K562 (cell line): ENCODE measurements at regions not wholly inside any gene's neighbourhood (a gene's known extent, or its start where the extent isn't known, plus 50 kb on each side); places are given as distances from the start of the nearest gene placed in this dataset.

ENCODE experiments used
- ATAC-seq: fragments of 200-7000 bp; cut with Tn5 transposase; 3 replicates; pipeline ENCODE4 v1.9.1; 2020; ENCODE audit warnings: moderate library complexity
- BruUV-seq: library from RNA; stranded (reverse); fragments of 400-500 nt; replicated peaks from 2 replicates; lab custom pipeline; 2021; lab: Mats Ljungman, UMichigan
- CTCF ChIA-PET: fragments of 300-600 bp; formaldehyde crosslinking; extraction: SDS; loops from one replicate; lab custom pipeline; 2021; ENCODE audit warnings: low intra/inter-chr PET ratio; lab: Yijun Ruan, JAX
- POLR2A ChIA-PET: fragments of 300-600, 350-650 bp; sonication (Branson Sonifier 250); formaldehyde crosslinking; extraction: SDS; loops from one replicate; lab custom pipeline; 2021; ENCODE audit warnings: antibody characterized with exemption, inconsistent platforms; lab: Yijun Ruan, JAX
- DNase-seq, 4 experiments: peaks; one replicate each; pipeline versions ENCODE4 v3.0.0 to v3.0.0-alpha.2; 2011 to 2018; ENCODE audit warnings: low spot score in 3 of 4, mixed read lengths in 3 of 4; ENCODE audit errors: extremely low read depth in 1 of 4
- FAIRE-seq: peaks from 2 replicates; lab custom pipeline; 2011; peaks lifted over from hg19 to GRCh38; lab: Jason Lieb, UNC
- H2AFZ ChIP-seq: 2 replicates; pipeline ENCODE4 v1.6.0; 2011; ENCODE audit warnings: low read depth, low read length, control low read depth, inconsistent platforms
- H3K27ac ChIP-seq: fragments of 200-600 bp; 3 replicates; pipeline ENCODE4 v1.8.0; 2011; ENCODE audit warnings: low read depth, mild to moderate bottlenecking, control low read depth, inconsistent platforms, low read length, moderate library complexity, mixed read lengths; ENCODE audit errors: extremely low read depth
- H3K27me3 ChIP-seq, 2 experiments: fragments of 300-600 bp in 1 of 2; 2 replicates in 1 of 2; 3 replicates in 1 of 2; pipeline versions ENCODE4 v1.6.0 to v1.8.0; 2011; ENCODE audit warnings: inconsistent platforms in 2 of 2, low read length in 2 of 2, mild to moderate bottlenecking in 1 of 2, mixed read lengths in 1 of 2, moderate library complexity in 1 of 2; ENCODE audit not compliant: control insufficient read depth in 2 of 2, insufficient read depth in 2 of 2
- H3K36me3 ChIP-seq: fragments of 300-600 bp; 3 replicates; pipeline ENCODE4 v1.8.0; 2011; ENCODE audit warnings: mild to moderate bottlenecking, low read length, inconsistent platforms; ENCODE audit not compliant: control insufficient read depth, insufficient read depth
- H3K4me1 ChIP-seq, 2 experiments: fragments of 200-600 bp in 1 of 2; replicated peaks in 1 of 2; 2 replicates in 1 of 2; 3 replicates in 1 of 2; pipeline versions ENCODE4 v1.5.1 to v1.8.0; 2011; ENCODE audit warnings: inconsistent platforms in 2 of 2, low read length in 2 of 2, mild to moderate bottlenecking in 1 of 2, mixed read lengths in 1 of 2, moderate library complexity in 1 of 2; ENCODE audit not compliant: control insufficient read depth in 2 of 2, insufficient read depth in 2 of 2
- H3K4me2 ChIP-seq: 2 replicates; pipeline ENCODE4 v1.6.1; 2011; ENCODE audit warnings: low read length, control low read depth, inconsistent platforms, mixed read lengths; ENCODE audit not compliant: insufficient read depth
- H3K4me3 ChIP-seq: fragments of 200-600 bp; sonication (generic), shearing (Covaris generic); 2 replicates; pipeline ENCODE4 v1.5.1; 2016; ENCODE audit warnings: control low read depth, inconsistent platforms
- H3K79me2 ChIP-seq: fragments of 200-600 bp; 3 replicates; pipeline ENCODE4 v1.8.0; 2011; ENCODE audit warnings: low read length, inconsistent platforms; ENCODE audit not compliant: control insufficient read depth, insufficient read depth
- H3K9ac ChIP-seq, 2 experiments: 2 replicates each; pipeline versions ENCODE4 v1.6.0 to v1.6.1; 2011; ENCODE audit warnings: low read depth in 2 of 2, low read length in 2 of 2, control low read depth in 1 of 2, inconsistent platforms in 1 of 2, mild to moderate bottlenecking in 1 of 2, mixed read lengths in 1 of 2; ENCODE audit not compliant: insufficient read depth in 1 of 2
- H3K9me1 ChIP-seq: one replicate; pipeline ENCODE4 v1.6.0; 2011; ENCODE audit warnings: inconsistent platforms, mild to moderate bottlenecking, low read length, moderate library complexity; ENCODE audit not compliant: control insufficient read depth, insufficient read depth
- H3K9me3 ChIP-seq: replicated peaks from 2 replicates; pipeline ENCODE4 v1.5.1; 2011; ENCODE audit warnings: low read depth, low read length, inconsistent platforms; ENCODE audit not compliant: control insufficient read depth, insufficient read depth
- H4K20me1 ChIP-seq: replicated peaks from 2 replicates; pipeline ENCODE4 v1.6.1; 2011; ENCODE audit warnings: low read length, inconsistent platforms, mixed read lengths; ENCODE audit not compliant: control insufficient read depth, insufficient read depth
- HSF4 ChIP-seq: fragments of 250-450 bp; sonication (Bioruptor Pico); IDR thresholded peaks from 2 replicates; pipeline ENCODE4 v2.1.2; 2022; ENCODE audit warnings: mild to moderate bottlenecking, moderate library complexity, borderline replicate concordance
- KAT7 ChIP-seq: sonication (generic); formaldehyde crosslinking; IDR thresholded peaks from 2 replicates; pipeline ENCODE4 v1.8.0; 2022; ENCODE audit warnings: missing genetic modification reagents, mild to moderate bottlenecking, borderline replicate concordance
- NFATC3 ChIP-seq: fragments of 450-650 bp; IDR thresholded peaks from 2 replicates; pipeline ENCODE4 v1.6.1; 2017; ENCODE audit warnings: mild to moderate bottlenecking
- PKNOX1 ChIP-seq: fragments of 450-650 bp; IDR thresholded peaks from 2 replicates; pipeline ENCODE4 v1.6.1; 2016
- RCOR1 ChIP-seq, 2 experiments: IDR thresholded peaks; 2 replicates each; pipeline ENCODE4 v1.6.1; 2012; ENCODE audit warnings: low read depth in 2 of 2, low read length in 2 of 2, borderline replicate concordance in 1 of 2, improper control_type of control experiment in 1 of 2
- SMARCA5 ChIP-seq: fragments of 450-650 bp; IDR thresholded peaks from 2 replicates; pipeline ENCODE4 v1.6.1; 2016
- SRSF9 ChIP-seq: fragments of 200-400 bp; formaldehyde crosslinking; IDR thresholded peaks from 2 replicates; pipeline ENCODE4 v1.6.1; 2017; ENCODE audit warnings: low read depth, low read length, borderline replicate concordance
- TCF7L2 ChIP-seq: fragments of 150-350 bp; IDR thresholded peaks from 2 replicates; pipeline ENCODE4 v1.6.1; 2016; ENCODE audit warnings: low read depth, mild to moderate bottlenecking, low read length, moderate library complexity
- TRIM24 ChIP-seq, 2 experiments: fragments of 450-650 bp; IDR thresholded peaks; 2 replicates each; pipeline ENCODE4 v1.6.1; 2016
- XRCC3 ChIP-seq: fragments of 450-650 bp; IDR thresholded peaks from 2 replicates; pipeline ENCODE4 v1.6.1; 2017; ENCODE audit warnings: mild to moderate bottlenecking, moderate library complexity
- ZNF217 ChIP-seq: sonication (generic); formaldehyde crosslinking; IDR thresholded peaks from 2 replicates; pipeline ENCODE4 v1.8.0; 2022; ENCODE audit warnings: mild to moderate bottlenecking, missing genetic modification reagents
- ZNF263 ChIP-seq: sonication (generic); formaldehyde crosslinking; IDR thresholded peaks from 2 replicates; pipeline ENCODE4 v1.8.0; 2022; ENCODE audit warnings: mild to moderate bottlenecking, missing genetic modification reagents, borderline replicate concordance
- ZNF311 ChIP-seq: fragments of 250-450 bp; sonication (Bioruptor Pico); IDR thresholded peaks from 2 replicates; pipeline ENCODE4 v1.4.0; 2020; ENCODE audit warnings: mild to moderate bottlenecking, moderate library complexity
- ZNF507 ChIP-seq: conservative IDR thresholded peaks from 2 replicates; pipeline ENCODE4 v1.6.1; 2017; ENCODE audit warnings: missing genetic modification characterization, missing compliant biosample characterization
- ZNF780A ChIP-seq: fragments of 250-450 bp; sonication (Bioruptor Pico); IDR thresholded peaks from 2 replicates; pipeline ENCODE4 v1.5.0; 2021; ENCODE audit warnings: mild to moderate bottlenecking
- ZNF830 ChIP-seq: fragments of 250-450 bp; sonication (Bioruptor Pico); IDR thresholded peaks from 2 replicates; pipeline ENCODE4 v1.5.0; 2021; ENCODE audit warnings: mild to moderate bottlenecking
- WGBS: fragments of 100-300 bp; shearing (Covaris generic); methylation state at CpG from one replicate; pipeline ENCODE4 v1.1.6; 2016; ENCODE audit warnings: low coverage, mixed read lengths; ENCODE audit not compliant: insufficient coverage; ENCODE audit errors: missing lambda C conversion rate; 5-methylcytosine and 5-hydroxymethylcytosine counted together
- in situ Hi-C: fragments of 300-500 bp; cut with MboI; formaldehyde crosslinking; loops from 4 replicates; pipeline ENCODE4 v1.15.0; 2018; ENCODE audit warnings: inconsistent platforms, mixed read lengths
- intact Hi-C: fragments of 100-400 bp; cut with micrococcal nuclease; formaldehyde crosslinking; loops from 2 replicates; pipeline ENCODE4 v1.14.2; 2022
- TF ChIP-seq, protein P1 (sequence below): sonication (generic); formaldehyde crosslinking; IDR thresholded peaks from 2 replicates; pipeline ENCODE4 v1.8.0; 2023; ENCODE audit warnings: missing genetic modification reagents, mild to moderate bottlenecking, borderline replicate concordance

DNA sequence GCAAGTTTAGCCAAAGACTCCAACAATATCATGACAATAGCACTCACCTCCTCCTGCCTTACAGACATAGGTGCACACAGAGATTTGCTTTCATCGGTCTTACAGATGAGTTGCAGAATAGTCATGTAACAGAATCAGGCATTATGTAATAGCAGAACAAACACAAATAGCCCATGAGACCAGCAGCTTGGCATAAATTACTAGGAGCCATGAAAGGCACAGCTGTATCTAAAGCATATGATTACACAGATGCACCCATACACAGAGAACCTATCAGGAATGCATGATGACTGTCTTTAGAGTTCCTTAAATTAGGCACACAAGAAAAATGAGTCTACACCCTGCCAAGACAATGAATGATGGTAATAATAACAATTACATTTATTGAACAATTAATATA, 342.0 kb upstream of the XYLT1 start:
- peaks cover 2% of the 10 kb centered on the region; the same call in 1 of the 2 replicates for H3K9me3 ChIP-seq
- no peak for DNase-seq
- H4K20me1 ChIP-seq: no peaks in the 10 kb centered on the region
- no TSS peak for BruUV-seq
- no peaks in the 10 kb centered on the region for H3K79me2 ChIP-seq
- H3K9ac ChIP-seq: no peak overlapping the region
- POLR2A ChIA-PET: no interaction called here
- no peaks in the 10 kb centered on the region for H3K27me3 ChIP-seq
- CTCF ChIA-PET: no interaction called here
- no peak overlapping the region for H3K27ac ChIP-seq
- no peaks in the 10 kb centered on the region for H3K9me1 ChIP-seq
- no peak overlapping the region for H2AFZ ChIP-seq
- H3K4me2 ChIP-seq: no peak overlapping the region
- no peak overlapping the region for H3K4me3 ChIP-seq
- FAIRE-seq: no peak
- 5% methylated on average over 1 of the region's 1 CpG for WGBS
- H3K36me3 ChIP-seq: no peaks in the 10 kb centered on the region
- TF ChIP-seq XRCC3 (no peak), HSF4 (CRISPR knock-in tag) (no peak), SMARCA5 (no peak), ZNF507 (tag) (no peak), SRSF9 (no peak), TCF7L2 (no peak), RCOR1 (IDR thresholded peaks at IDR 0.05; ENCODE audit: borderline replicate concordance in 1 of 2, low read depth in 2 of 2, low read length in 2 of 2) (no peak), ZNF780A (CRISPR knock-in tag) (no peak), ZNF263 (CRISPR knock-in tag) (no peak), ZNF830 (no peak), PKNOX1 (no peak), KAT7 (CRISPR knock-in tag) (no peak), ZNF217 (CRISPR knock-in tag) (no peak), TRIM24 (IDR thresholded peaks at IDR 0.05) (no peak), NFATC3 (no peak), ZNF311 (CRISPR knock-in tag) (no peak)
- TF ChIP-seq, protein P1, sequence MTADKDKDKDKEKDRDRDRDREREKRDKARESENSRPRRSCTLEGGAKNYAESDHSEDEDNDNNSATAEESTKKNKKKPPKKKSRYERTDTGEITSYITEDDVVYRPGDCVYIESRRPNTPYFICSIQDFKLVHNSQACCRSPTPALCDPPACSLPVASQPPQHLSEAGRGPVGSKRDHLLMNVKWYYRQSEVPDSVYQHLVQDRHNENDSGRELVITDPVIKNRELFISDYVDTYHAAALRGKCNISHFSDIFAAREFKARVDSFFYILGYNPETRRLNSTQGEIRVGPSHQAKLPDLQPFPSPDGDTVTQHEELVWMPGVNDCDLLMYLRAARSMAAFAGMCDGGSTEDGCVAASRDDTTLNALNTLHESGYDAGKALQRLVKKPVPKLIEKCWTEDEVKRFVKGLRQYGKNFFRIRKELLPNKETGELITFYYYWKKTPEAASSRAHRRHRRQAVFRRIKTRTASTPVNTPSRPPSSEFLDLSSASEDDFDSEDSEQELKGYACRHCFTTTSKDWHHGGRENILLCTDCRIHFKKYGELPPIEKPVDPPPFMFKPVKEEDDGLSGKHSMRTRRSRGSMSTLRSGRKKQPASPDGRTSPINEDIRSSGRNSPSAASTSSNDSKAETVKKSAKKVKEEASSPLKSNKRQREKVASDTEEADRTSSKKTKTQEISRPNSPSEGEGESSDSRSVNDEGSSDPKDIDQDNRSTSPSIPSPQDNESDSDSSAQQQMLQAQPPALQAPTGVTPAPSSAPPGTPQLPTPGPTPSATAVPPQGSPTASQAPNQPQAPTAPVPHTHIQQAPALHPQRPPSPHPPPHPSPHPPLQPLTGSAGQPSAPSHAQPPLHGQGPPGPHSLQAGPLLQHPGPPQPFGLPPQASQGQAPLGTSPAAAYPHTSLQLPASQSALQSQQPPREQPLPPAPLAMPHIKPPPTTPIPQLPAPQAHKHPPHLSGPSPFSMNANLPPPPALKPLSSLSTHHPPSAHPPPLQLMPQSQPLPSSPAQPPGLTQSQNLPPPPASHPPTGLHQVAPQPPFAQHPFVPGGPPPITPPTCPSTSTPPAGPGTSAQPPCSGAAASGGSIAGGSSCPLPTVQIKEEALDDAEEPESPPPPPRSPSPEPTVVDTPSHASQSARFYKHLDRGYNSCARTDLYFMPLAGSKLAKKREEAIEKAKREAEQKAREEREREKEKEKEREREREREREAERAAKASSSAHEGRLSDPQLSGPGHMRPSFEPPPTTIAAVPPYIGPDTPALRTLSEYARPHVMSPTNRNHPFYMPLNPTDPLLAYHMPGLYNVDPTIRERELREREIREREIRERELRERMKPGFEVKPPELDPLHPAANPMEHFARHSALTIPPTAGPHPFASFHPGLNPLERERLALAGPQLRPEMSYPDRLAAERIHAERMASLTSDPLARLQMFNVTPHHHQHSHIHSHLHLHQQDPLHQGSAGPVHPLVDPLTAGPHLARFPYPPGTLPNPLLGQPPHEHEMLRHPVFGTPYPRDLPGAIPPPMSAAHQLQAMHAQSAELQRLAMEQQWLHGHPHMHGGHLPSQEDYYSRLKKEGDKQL (CRISPR knock-in tag): no peak
- in situ Hi-C loops: no loop called here
- intact Hi-C loops: no loop called here
- no peak for ATAC-seq
- H3K4me1 ChIP-seq: no peaks in the 10 kb centered on the region
